HG03159 (cell line): ENCODE measurements at regions not wholly inside any gene's neighbourhood (a gene's known extent, or its start where the extent isn't known, plus 50 kb on each side); places are given as distances from the start of the nearest gene placed in this dataset.
A peak's percentile ranks its signal among the peaks of the same experiment; 100 is the strongest.

Experiments used
- ATAC-seq: cut with Tn5 transposase; IDR thresholded peaks from one replicate; pipeline ENCODE4 v1.9.1; 2021; ENCODE audit warnings: mild to moderate bottlenecking, moderate library complexity; ENCODE audit not compliant: unreplicated experiment

DNA sequence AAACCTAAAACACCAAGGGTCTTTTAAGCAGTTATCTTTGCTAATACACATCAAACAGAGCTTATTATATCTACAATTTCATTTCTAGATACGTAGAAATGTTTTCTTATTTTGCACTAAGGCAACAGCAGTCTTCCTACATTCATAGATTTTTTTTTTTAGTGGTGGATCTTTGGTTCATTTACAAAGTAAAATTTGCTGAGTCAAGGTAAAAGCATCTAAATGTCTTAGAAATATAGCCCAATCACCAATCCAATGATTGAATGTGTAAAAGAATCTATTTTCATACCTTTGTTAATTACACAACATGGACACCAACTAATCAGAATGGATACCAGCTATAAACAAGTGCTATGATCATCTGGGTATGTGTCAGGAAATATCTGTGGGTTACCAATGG, 272.2 kb upstream of the TMPO start:
- no peak for ATAC-seq

DNA sequence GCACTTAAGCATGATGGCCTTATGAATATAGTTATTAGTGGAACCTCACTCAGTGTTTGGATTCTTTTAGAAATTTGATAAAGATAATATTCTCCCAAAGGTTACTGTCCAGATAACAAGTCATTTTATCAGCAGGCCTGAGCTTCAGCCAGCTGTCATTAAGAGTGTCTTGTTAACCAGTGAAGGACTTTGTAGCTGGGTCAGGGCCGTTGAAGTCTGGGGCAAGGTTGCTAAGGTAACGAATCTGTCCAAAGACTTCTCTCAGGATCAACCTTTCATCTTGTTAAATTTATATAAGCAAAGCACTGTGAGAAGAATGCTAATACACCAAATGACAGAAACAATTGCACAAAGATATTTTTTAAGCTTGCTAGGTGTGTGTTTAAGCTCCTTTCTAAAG, 271.3 kb upstream of the TMPO start:
- ATAC-seq, result no peak

DNA sequence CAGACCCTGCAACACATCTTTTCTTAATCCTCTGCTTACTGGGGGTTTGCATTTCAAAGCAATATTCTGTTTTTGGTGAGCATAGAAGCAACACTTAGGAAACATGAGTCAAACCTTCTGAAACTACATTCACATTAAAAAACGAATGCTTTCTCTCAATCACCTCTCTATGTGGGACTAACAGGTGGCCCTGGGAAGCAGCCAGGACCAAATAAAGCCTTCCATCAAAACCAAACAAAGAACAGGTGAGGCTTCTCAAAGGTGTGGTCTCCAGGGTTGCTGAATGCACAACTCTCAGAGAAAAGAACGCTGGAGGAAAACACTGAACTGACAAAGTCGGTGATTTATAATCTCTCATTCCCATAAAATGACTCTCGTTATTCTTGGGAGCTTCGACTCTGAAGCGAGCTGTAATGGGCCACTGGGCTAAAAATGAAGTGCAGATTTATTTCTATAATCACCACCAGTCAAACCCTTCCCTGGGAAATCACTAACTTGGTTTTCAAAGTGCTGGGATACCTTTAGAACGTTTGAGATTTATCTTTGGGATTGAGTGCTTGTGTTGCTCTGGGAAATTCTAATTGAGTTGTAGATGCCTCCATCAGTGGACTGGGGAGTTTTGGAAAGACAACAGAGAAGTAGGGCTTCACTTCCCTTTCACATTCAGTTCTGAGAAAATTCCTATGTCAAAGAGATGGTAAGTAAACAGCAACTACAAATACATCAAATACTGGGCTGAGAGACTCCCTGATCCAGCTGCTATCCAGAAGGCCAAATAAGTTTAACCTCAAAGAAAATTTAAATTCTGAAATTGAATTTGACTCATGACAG, 262.0 kb upstream of the TMPO start:
- no peak for ATAC-seq

DNA sequence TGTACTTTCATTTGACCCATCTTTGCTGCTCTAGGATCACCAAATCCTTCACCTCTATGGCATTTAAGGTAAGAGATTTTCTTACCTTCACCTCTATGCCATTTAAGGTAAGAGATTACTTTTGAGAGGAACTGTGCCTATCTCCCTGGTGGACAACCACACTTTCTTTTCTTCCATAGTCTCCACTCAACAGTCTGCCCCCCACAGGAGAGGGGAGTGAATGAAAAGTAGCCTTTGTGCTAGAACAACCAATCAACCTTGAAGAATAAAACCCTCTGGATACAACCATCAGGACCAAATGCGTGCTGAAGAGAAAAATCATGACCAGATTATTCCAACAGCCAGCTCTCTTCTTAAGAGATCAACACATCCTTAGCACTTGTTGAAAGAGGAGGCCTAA, 258.6 kb upstream of the TMPO start:
- ATAC-seq, result no peak

DNA sequence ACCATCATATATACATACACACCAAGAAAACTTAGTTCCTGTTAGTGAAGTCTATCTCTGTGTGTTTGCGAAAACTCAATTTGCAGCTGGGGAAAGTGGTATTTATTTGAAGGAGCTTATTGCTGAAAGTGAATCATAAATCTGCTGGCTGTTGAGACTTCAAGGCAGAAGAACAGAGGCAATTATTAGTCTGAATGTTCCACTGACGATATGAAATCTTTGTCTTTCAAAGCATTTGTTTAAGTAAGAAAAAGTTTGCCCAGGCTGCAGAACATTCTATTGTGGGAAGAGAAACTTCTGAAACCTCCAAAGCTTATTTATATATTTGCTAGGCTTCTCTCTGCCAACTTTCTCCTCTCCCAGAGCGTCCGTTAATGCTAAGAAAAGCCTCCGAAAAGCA, 255.7 kb upstream of the TMPO start:
- ATAC-seq, result no peak

DNA sequence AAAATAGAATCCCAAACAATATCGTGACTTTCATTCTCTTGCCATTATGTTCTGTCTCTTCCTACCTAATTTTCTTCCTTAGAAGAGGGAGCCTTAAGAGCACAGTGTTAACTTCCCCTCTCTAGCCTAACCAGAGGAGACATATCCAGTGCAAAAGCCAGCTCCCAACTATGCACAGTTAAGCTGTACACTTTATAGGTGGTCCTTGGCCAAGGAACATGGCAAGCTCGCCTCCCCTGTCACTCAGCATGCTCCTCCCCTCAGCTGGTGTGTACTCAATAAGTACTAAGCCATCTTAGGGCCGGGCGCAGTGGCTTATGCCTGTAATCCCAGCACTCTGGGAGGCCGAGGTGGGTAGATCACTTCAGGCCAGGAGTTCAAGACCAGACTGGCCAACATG, 255.1 kb upstream of the TMPO start:
- ATAC-seq, result no peak

DNA sequence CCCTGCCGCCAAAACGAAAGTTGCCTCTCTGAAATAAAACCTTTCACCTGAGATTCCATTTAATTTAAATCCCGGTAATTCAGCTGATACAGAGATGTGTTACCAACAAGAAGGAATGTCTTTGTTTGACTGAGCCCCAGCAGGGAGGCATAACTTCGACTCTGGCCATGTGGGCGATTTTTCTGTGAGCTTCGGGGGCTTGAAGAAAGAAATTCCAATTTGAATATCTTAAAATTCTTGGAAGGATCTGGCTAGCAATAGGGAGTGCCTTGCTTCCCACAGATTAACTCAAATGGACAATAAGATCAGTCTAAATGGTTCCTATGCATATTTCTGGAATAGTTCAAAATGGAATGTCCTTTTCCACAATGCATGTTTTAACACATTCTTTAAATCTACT, 252.5 kb upstream of the TMPO start:
- no peak for ATAC-seq

DNA sequence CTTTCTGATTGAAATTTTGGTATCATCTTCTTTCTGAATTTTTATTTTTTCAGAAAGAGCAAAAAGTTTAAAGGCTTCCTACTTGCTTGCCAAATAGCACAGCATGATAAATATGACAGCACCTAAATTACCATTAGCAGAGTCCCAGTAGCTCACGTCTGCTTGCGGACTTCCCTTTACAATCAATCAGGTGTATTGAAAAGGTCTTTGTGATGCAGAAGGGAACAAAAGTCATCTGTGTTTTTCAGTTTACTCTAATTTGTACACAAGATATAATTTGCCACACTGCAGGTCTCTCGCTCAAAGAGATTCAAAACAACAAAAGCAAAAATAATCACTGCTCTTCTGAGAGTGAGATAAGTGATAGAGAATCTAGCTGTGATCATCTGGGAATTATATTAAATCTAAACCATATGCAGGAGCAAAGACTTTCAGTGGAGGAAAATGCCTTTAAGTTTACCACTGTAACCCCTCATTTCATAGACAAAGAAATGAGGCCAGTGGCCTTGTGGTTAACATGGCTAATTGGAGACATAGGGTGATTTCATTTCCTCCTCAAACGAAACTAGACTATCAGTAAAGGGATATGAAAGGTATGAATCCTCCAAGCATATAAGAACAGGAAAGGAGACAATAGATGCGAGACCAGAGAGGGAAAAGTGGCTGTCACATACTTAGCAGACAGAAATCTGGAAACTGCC, 240.8 kb upstream of the TMPO start:
- ATAC-seq, result peak; percentile 99

DNA sequence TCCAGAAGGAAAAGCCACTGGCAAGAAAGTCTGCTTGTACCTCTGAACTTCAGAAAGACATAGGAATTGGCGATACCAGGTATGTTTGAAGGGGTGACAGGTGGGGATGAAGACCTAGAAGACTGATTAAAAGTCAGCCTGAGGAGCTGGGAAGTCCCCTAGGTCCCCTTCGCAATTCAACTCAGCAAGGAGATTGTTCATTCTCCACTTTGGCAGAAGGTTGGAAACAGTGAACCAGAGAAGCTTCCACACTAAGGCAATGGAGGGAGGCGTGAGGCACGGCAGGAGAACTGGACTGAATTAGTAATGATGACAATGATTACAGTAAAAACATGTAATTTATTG, 240.3 kb upstream of the TMPO start:
- ATAC-seq, result peak; percentile 46

DNA sequence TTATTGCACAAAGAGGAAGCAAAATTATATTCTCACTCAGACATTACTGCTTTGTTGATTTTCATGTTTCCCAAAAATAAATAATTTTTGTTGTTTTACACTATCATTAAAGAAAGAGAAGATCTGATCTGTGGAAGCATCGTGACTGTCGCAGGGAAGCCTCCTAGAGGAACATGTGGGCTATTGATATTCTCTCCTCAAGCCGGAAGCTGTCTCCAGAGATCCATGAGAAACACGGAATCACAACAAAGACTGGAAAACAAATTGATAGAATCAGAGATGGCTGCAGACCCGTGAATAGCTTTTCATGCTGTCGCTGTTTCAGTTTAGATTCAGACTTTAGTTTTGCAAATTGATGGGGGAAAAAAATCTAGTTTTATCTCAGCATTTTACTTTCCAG, 235.2 kb upstream of the TMPO start:
- no peak for ATAC-seq

DNA sequence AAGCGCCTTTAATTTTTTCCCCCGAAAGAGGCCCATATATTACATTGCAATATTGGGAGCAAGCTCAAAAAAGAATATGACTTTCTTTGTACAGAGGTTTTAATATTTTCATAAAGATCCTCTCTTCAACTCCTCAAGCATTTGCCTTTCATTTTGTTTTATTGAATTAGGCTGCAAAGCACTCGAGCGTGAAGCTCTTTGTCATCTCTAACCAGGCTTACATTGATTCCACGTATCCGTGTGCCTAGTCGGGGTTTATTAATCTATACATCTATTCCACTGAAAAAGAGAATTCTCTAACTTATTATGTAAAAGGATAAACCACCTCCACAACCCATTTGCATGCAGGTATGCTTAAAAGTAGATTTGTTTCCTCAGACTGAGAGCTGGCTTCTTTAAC, 234.8 kb upstream of the TMPO start:
- ATAC-seq, result no peak

DNA sequence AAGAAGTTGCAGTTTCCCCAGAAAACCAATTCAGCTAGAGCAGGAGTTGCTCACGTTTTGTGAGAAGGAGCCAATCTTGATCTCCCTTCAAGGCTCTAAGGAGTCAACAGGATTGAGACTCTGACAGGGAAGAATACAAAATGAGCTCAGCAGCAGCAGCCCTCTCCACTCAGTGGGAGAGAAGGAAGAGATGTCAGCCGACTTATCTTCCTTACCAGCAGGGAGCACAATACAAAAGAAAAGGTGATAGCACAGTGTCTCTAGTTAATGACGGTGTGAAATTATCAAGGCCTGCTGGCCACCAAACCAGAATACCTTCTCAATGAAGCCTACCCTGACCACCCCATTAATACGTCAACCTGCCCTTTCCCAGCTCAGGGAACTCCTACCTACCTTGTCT, 223.6 kb upstream of the TMPO start:
- no peak for ATAC-seq

DNA sequence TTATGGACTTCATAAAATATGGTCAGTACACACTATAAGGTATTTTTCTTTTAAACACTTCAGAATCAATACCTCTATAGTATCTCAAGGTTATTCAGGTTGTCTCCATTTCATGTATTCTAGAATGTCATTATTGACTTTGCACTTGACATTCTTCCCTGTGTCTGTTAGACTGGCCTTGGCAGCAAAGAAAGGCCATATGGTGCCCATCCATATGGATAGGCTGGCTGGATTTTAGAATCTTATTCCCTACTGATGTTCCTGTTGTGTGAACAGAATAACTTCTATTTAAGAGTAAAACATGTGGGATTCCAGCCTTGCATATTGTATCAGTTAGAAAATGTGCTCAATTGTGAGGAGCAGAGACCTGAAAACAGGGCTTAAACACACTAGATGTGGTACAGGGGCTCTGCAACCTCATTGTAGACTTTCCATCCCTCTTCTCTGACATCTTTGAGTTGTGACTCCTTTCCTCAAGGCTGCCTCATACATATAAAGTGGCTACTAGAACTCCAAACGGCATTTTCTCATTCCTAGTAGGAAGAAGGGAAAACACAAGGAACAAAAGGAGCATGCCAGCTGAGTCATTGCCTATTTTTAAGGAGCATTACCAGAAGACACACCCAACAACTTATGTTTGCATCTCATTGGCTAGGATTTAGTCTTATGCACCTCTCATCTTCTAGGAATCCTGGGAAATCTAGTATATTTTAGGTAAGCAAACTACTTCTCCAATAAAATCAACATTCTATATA, 221.2 kb upstream of the TMPO start:
- ATAC-seq, result no peak

DNA sequence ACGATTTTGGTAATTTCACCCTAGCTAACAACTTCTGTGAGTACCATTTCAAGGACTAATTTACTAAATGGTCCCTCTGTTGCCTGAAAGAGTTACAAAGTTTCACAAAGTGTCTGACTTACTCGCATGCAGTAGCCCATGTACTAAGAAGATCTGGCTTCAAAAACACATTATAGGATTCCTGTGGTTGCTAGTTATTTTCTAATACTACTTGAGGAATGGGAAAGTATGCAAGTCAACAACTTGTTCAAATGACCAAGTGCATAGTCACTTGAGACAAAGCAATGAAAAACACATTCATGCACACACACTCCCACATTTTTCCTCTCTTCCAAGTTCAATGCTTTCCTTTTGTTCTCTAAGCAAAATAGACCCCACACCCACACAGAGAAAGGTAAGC, 219.7 kb upstream of the TMPO start:
- no peak for ATAC-seq

DNA sequence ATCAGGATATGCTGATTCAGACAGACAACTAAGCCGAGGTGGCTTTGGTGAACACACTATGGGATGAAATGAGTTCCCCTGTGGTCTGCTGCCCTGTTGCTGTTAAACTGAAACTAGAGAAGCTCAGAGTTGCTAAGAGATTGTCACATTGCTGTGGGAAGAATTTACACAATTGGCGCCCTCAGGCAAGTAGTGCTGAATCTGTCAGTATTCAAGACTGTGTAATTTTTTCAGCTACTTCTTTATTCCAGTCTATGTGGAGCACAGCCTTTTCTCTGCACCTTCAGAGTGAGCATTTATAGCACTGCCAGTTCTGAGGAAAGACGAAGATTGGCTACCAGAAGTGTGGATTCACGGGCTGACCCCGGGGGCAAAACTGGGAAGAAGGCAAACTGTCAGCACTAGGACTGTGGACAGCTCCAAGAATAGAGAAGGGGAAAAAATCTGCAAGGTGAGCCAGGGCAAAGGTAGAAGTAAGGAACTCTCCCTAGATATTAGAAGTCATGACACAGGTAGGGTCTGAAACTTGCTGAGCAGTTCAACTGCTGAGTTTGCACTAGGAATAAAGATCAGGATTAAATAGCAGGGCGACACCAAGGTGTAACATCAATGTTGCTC, 218.8 kb upstream of the TMPO start:
- ATAC-seq, result no peak

DNA sequence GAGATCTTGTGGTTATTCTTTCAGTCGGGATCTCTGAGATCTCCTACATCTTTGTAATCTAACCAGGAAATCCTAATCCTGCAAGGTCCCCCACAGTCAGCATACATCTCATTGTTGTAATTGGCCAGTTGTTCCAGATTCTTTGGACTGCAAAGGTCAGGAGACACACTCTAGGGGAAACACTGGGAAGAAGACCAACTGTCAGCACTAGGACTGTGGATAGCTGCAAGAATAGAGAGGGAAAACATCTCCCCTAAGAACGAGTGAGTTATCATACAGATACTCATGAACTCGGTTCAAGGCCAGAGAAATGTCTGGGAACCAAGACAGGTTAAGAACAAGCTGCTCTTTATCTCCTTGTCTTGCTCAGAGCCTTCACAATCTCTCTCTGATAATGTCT, 217.9 kb upstream of the TMPO start:
- no peak for ATAC-seq

DNA sequence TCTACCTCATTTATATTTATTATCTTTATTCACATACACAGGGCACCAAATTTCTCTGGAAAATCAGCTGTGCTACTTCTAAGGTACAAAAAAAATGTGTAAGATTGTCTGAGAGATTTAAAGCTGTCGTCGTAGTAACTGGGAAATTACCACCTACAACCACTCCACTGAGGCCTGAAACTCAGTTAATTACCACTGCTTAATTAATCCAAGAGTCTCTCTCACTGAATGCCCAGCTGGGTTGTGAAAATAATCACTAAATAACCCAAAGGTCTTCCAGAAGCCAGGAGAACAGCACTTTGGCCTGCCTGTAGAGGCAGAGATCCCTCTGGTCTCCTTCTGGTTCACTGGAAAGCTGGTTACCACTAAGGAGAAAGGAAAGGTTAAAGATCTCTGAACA, 207.2 kb upstream of the TMPO start:
- no peak for ATAC-seq

DNA sequence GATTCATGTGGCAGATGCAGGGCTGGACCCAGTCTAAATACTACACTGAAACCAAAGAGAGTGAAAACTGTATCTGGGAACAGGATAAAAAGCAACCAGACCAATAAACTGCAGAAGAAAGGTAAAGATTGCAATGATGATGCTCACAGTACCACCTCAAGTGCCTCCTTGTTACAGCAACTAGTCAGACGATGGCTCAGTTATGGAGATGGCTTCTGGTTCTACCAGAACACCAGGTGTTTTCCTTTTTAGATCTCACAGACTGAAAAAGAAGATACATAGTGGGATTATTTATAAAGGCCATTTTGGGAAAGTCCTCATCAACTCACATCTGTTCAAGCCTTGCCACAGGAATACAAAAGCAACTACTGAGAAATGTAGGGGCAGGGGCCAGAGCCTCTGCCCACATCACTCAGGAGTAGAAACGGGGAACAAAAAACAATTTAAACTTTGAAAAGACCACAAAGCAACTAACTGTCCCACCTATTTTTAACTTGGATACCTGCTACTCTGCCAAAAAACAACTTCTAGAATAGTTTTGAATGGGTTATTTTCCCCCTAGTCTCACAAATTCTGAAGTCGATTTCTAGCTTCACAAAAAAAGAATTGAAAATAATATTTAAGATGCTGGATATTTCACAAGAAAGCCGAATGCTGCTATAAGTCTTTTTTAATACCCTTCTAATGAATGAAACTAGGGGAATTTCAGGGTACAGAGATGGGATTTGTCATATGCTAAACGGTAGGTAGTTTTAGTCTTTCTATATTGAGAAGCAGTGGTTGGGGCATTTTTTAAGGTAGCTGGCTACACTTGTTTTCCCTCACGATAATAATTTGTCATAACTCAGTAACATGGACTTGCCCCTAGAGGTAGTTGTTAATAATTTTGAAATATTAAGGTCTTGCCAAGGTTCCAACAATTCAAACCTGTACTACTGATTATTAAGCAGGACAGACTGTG, 197.2 kb upstream of the TMPO start:
- ATAC-seq, result no peak

DNA sequence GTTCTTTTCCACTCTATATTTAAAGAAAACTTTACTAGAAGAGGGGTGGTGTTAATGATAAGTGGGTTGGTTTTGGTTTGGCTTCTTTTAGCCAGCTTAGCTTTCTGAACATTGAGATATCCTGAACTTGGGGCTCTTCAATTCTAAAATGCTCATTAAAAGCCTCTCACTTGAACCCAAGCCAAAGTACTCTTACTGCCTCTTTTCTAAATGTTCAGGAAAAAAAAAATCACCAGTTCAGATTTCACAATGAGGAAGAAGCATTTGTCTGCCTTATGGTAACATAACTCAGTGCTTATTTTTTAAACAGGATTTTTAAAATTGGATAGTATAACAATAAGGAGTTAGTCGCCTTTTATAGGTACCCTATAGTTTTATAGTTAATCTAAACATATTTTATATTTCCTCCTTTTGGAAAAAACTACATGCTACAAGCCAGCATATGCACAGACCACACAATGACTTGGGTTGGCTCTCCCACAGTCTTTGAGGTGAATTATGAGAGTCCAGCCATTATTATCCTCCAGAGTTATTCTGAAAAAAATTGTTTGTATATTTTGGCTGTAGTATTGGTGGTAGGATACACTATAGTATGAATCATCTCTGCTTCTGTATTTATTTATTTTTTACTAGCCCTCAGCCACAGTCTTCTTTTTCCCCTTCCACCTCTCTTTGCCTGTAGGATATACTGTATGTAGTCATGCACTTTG, 195.5 kb upstream of the TMPO start:
- no peak for ATAC-seq

DNA sequence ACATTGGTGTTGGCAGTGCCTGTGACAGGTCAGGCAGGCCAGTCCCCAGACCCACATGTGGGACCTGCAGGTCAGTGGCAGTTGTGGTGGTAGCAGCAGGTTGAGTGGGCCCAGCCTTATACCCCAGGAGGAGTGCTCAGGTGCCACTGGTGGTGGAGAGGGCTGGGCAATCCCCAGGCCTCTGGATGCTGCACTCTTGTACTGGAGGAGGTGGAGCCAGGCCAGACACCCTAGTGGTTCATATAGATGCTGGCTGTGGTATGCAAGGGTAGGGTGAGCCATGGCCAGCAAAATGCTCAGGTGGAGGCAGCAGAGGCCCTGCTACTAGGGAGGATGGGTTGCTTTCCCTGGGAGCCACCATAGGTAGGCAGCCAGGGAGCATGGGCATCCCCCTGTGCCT, 190.4 kb upstream of the TMPO start:
- no peak for ATAC-seq
